Caco-2 (cell line): ENCODE measurements at regions not wholly inside any gene's neighbourhood (a gene's known extent, or its start where the extent isn't known, plus 50 kb on each side); places are given as distances from the start of the nearest gene placed in this dataset.

Experiments
- BruUV-seq: library from RNA; stranded (reverse); fragments of 400-500 nt; replicated peaks from 2 replicates; lab custom pipeline; 2021; lab: Mats Ljungman, UMichigan
- CTCF ChIA-PET: fragments of 300-600 bp; sonication (Branson Sonifier 250); formaldehyde crosslinking; loops from one replicate; lab custom pipeline; 2022; ENCODE audit warnings: antibody characterized with exemption; lab: Charles Lee
- POLR2A ChIA-PET: fragments of 300-600 bp; sonication (Branson Sonifier 250); formaldehyde crosslinking; loops from one replicate; lab custom pipeline; 2022; ENCODE audit warnings: antibody characterized with exemption; lab: Charles Lee
- DNase-seq, 2 experiments: peaks; one replicate each; pipeline versions ENCODE4 v3.0.0 to v3.0.0-alpha.2; 2020 to 2022
- H3K27me3 ChIP-seq: replicated peaks from 2 replicates; pipeline ENCODE4 v1.6.0; 2011; ENCODE audit warnings: low read length; ENCODE audit not compliant: control insufficient read depth, insufficient read depth
- H3K36me3 ChIP-seq: 2 replicates; pipeline ENCODE4 v1.5.1; 2011; ENCODE audit warnings: low read length; ENCODE audit not compliant: control insufficient read depth, insufficient read depth
- H3K4me1 ChIP-seq: fragments of 250-450 bp; sonication (Bioruptor Pico); 2 replicates; pipeline ENCODE4 v1.5.1; 2020; ENCODE audit warnings: mild to moderate bottlenecking
- H3K4me3 ChIP-seq: 2 replicates; pipeline ENCODE4 v1.5.1; 2011; ENCODE audit warnings: low read depth, mild to moderate bottlenecking, control low read depth, low read length
- H3K9me3 ChIP-seq: fragments of 250-450 bp; sonication (Bioruptor Pico); 2 replicates; pipeline ENCODE4 v1.5.1; 2020; ENCODE audit warnings: mild to moderate bottlenecking, moderate library complexity
- H3K27ac Mint-ChIP-seq: one replicate; pipeline ENCODE4 v1.8.0; 2022; ENCODE audit warnings: mixed read lengths; ENCODE audit not compliant: unreplicated experiment
- H3K27me3 Mint-ChIP-seq: one replicate; pipeline ENCODE4 v1.8.0; 2022; ENCODE audit warnings: mixed read lengths; ENCODE audit not compliant: insufficient read depth, unreplicated experiment
- H3K36me3 Mint-ChIP-seq: one replicate; pipeline ENCODE4 v1.8.0; 2022; ENCODE audit warnings: mild to moderate bottlenecking, mixed read lengths; ENCODE audit not compliant: insufficient read depth, unreplicated experiment
- H3K4me1 Mint-ChIP-seq: one replicate; pipeline ENCODE4 v1.8.0; 2022; ENCODE audit warnings: low read depth, mixed read lengths; ENCODE audit not compliant: unreplicated experiment
- H3K4me3 Mint-ChIP-seq: one replicate; pipeline ENCODE4 v1.8.0; 2022; ENCODE audit warnings: mild to moderate bottlenecking, moderate library complexity, mixed read lengths; ENCODE audit not compliant: unreplicated experiment
- H3K9me3 Mint-ChIP-seq: one replicate; pipeline ENCODE4 v1.8.0; 2022; ENCODE audit warnings: mixed read lengths; ENCODE audit not compliant: unreplicated experiment
- CTCF ChIP-seq, 2 experiments: fragments of 200-600 bp in 1 of 2; IDR thresholded peaks; 1 replicate in 1 of 2; 2 replicates in 1 of 2; pipeline versions ENCODE4 v1.5.1 to v1.8.0; 2011 to 2022; ENCODE audit warnings: antibody characterized with exemption in 1 of 2, control low read depth in 1 of 2, inconsistent platforms in 1 of 2, low read depth in 1 of 2, low read length in 1 of 2, mild to moderate bottlenecking in 1 of 2, moderate library complexity in 1 of 2; ENCODE audit not compliant: insufficient read depth in 1 of 2, severe bottlenecking in 1 of 2, unreplicated experiment in 1 of 2
- intact Hi-C: fragments of 100-400 bp; cut with micrococcal nuclease; formaldehyde crosslinking; loops from one replicate; pipeline ENCODE4 v1.10.0; 2022; ENCODE audit not compliant: unreplicated experiment

DNA sequence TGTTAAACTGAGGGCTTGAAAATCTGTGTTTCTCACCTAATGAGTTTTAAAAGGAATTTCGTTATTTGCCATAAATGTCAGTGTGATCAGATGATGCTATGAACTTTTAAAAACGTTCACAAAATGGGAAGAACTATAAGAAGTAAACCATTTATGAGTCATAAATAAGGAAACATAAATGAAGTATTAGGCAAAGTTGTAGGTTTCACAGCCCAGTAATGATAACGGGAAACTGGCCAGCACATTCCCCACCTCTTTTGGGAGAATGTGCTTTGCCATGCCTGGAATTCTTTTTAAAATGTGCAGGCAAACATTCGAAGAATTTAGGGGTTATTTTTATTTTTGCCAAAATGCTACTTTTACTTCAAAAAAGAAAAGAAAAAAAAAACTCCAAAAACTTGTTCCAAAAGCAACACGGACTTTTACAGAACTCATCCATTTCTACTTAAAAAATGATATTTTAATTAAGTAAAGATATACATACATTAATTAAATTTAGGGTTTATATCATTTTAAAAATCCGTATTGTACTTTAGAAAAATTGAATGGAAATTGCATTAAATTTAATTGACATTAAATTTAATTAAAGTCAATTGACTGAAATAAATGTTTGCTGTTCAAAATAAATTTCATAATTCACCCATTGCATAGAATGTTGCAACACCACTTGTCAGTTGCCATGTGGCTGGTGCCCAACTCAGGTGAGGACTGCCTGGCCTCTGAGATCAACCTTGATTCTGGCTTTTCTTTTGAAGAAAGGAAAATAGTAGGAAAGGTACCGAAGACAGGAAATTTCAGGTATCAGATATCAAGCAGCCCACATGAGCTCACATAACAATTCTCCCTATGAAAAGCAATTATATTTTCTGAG is 1198.5 kb downstream of the EFNB2 start:
- H3K27me3 Mint-ChIP-seq, result peaks cover 3% of the 10 kb centered on the region
- H3K27me3 ChIP-seq, result no peaks in the 10 kb centered on the region
- CTCF ChIA-PET, result no interaction called here
- no peak for DNase-seq
- no peak overlapping the region for H3K4me3 ChIP-seq
- no peak for TF ChIP-seq CTCF (IDR thresholded peaks at IDR 0.05; ENCODE audit: insufficient read depth in 1 of 2, low read depth in 1 of 2, low read length in 1 of 2, severe bottlenecking in 1 of 2, unreplicated experiment in 1 of 2)
- no peaks in the 10 kb centered on the region for H3K36me3 Mint-ChIP-seq
- H3K4me1 Mint-ChIP-seq, result no peaks in the 10 kb centered on the region
- H3K27ac Mint-ChIP-seq, result no peak overlapping the region
- H3K9me3 Mint-ChIP-seq, result no peaks in the 10 kb centered on the region
- no peaks in the 10 kb centered on the region for H3K4me1 ChIP-seq
- no peaks in the 10 kb centered on the region for H3K36me3 ChIP-seq
- H3K4me3 Mint-ChIP-seq, result no peak overlapping the region
- H3K9me3 ChIP-seq, result no peaks in the 10 kb centered on the region
- no TSS peak for BruUV-seq
- POLR2A ChIA-PET, result no interaction called here
- intact Hi-C loops, result no loop called here

- intact Hi-C loops, result no loop called here
- H3K9me3 Mint-ChIP-seq, result no peaks in the 10 kb centered on the region
Measured at GRCh38 chr13:105334211-105334610, 1201.3 kb downstream of the EFNB2 start.

DNA sequence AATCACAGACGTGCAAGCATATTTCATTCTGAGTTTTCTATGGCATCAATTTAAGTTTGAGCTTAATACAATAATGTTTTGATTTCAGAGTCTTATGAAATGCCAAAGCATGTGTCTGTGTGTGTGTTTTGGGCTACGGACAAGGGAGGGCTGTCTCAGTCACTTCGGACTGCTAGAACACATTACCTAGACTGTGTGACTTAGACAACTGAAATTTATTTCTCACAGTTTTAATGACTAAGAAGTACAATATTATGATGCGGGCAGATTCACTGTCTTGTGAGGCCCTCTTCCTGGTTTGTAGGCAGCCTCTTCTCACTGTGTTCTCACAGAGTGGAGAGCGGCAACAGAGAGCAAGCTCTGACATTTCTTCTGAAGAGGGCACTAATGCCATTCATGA is 1202.0 kb downstream of the EFNB2 start:
- Histone ChIP-seq H3K4me3 (no peak overlapping the region), H3K27me3 (no peaks in the 10 kb centered on the region), H3K4me1 (no peaks in the 10 kb centered on the region), H3K9me3 (no peaks in the 10 kb centered on the region), H3K36me3 (no peaks in the 10 kb centered on the region)
- Mint-ChIP-seq H3K4me1 (no peaks in the 10 kb centered on the region), H3K27me3 (peaks cover 3% of the 10 kb centered on the region), H3K27ac (no peak overlapping the region), H3K9me3 (no peaks in the 10 kb centered on the region), H3K36me3 (no peaks in the 10 kb centered on the region), H3K4me3 (no peak overlapping the region)
- ChIA-PET POLR2A (no interaction called here), CTCF (no interaction called here)
- DNase-seq, result no peak
- no peak for TF ChIP-seq CTCF (IDR thresholded peaks at IDR 0.05; ENCODE audit: insufficient read depth in 1 of 2, low read depth in 1 of 2, low read length in 1 of 2, severe bottlenecking in 1 of 2, unreplicated experiment in 1 of 2)
- BruUV-seq, result no TSS peak
- intact Hi-C loops, result no loop called here

More at GRCh38 chr13:105334211-105334610, 1201.3 kb downstream of the EFNB2 start:
- DNase-seq, result no peak
- H3K27me3 ChIP-seq, result no peaks in the 10 kb centered on the region
- H3K4me3 ChIP-seq, result no peak overlapping the region
- H3K4me1 ChIP-seq, result no peaks in the 10 kb centered on the region
- CTCF ChIA-PET, result no interaction called here
- no peak overlapping the region for H3K4me3 Mint-ChIP-seq
- POLR2A ChIA-PET, result no interaction called here
- TF ChIP-seq CTCF (IDR thresholded peaks at IDR 0.05; ENCODE audit: insufficient read depth in 1 of 2, low read depth in 1 of 2, low read length in 1 of 2, severe bottlenecking in 1 of 2, unreplicated experiment in 1 of 2), result no peak
- H3K36me3 Mint-ChIP-seq, result no peaks in the 10 kb centered on the region
- BruUV-seq, result no TSS peak
- H3K27ac Mint-ChIP-seq, result no peak overlapping the region
- no peaks in the 10 kb centered on the region for H3K9me3 ChIP-seq
- H3K27me3 Mint-ChIP-seq, result peaks cover 3% of the 10 kb centered on the region
- no peaks in the 10 kb centered on the region for H3K36me3 ChIP-seq
- H3K4me1 Mint-ChIP-seq, result no peaks in the 10 kb centered on the region
